BE2C (cell line): ENCODE measurements at regions not wholly inside any gene's neighbourhood (a gene's known extent, or its start where the extent isn't known, plus 50 kb on each side); places are given as distances from the start of the nearest gene placed in this dataset.

Source experiments
- DNase-seq: peaks from one replicate; pipeline ENCODE4 v3.0.0-alpha.2; 2020
- H3K27me3 ChIP-seq: fragments of 250-450 bp; sonication (Bioruptor Pico); 2 replicates; pipeline ENCODE4 v1.5.1; 2020; ENCODE audit warnings: mild to moderate bottlenecking
- H3K36me3 ChIP-seq: fragments of 250-450 bp; sonication (Bioruptor Pico); 2 replicates; pipeline ENCODE4 v1.5.1; 2020; ENCODE audit warnings: mild to moderate bottlenecking
- H3K4me1 ChIP-seq: fragments of 250-450 bp; sonication (Bioruptor Pico); 2 replicates; pipeline ENCODE4 v1.5.1; 2020
- H3K4me3 ChIP-seq: 2 replicates; pipeline ENCODE4 v1.5.1; 2011; ENCODE audit warnings: low read depth, low read length
- H3K9me3 ChIP-seq: fragments of 250-450 bp; sonication (Bioruptor Pico); 2 replicates; pipeline ENCODE4 v1.5.1; 2020
- CTCF ChIP-seq: IDR thresholded peaks from 2 replicates; pipeline ENCODE4 v1.5.1; 2012; ENCODE audit warnings: mild to moderate bottlenecking, low read depth, low read length

GRCh38 chr2:122478771-122479170 is 723.3 kb downstream of the TSN start:
- Histone ChIP-seq H3K4me1 (no peaks in the 10 kb centered on the region), H3K9me3 (no peaks in the 10 kb centered on the region), H3K4me3 (no peak overlapping the region), H3K27me3 (no peaks in the 10 kb centered on the region), H3K36me3 (no peaks in the 10 kb centered on the region)
- no peak for TF ChIP-seq CTCF
- no peak for DNase-seq

- no peaks in the 10 kb centered on the region for H3K27me3 ChIP-seq
- no peaks in the 10 kb centered on the region for H3K36me3 ChIP-seq
- no peaks in the 10 kb centered on the region for H3K9me3 ChIP-seq
- no peaks in the 10 kb centered on the region for H3K4me1 ChIP-seq
- no peak overlapping the region for H3K4me3 ChIP-seq
- TF ChIP-seq CTCF, result no peak
- DNase-seq, result no peak
Observed at GRCh38 chr2:122480501-122481243, 725.2 kb downstream of the TSN start.

- no peak for TF ChIP-seq CTCF
- Histone ChIP-seq H3K4me3 (no peak overlapping the region), H3K9me3 (no peaks in the 10 kb centered on the region), H3K27me3 (no peaks in the 10 kb centered on the region), H3K36me3 (no peaks in the 10 kb centered on the region), H3K4me1 (no peaks in the 10 kb centered on the region)
- DNase-seq, result no peak
Observed at GRCh38 chr2:122481244-122481622, 725.8 kb downstream of the TSN start.

GRCh38 chr2:122481717-122482116 is 726.3 kb downstream of the TSN start:
- Histone ChIP-seq H3K27me3 (no peaks in the 10 kb centered on the region), H3K4me3 (no peak overlapping the region), H3K36me3 (no peaks in the 10 kb centered on the region), H3K4me1 (no peaks in the 10 kb centered on the region), H3K9me3 (no peaks in the 10 kb centered on the region)
- no peak for DNase-seq
- TF ChIP-seq CTCF, result no peak

- Histone ChIP-seq H3K4me3 (no peak overlapping the region), H3K36me3 (no peaks in the 10 kb centered on the region), H3K9me3 (no peaks in the 10 kb centered on the region), H3K4me1 (no peaks in the 10 kb centered on the region), H3K27me3 (no peaks in the 10 kb centered on the region)
- TF ChIP-seq CTCF, result no peak
- DNase-seq, result no peak
Observed at GRCh38 chr2:122486086-122486485, 730.6 kb downstream of the TSN start.

- no peaks in the 10 kb centered on the region for H3K27me3 ChIP-seq
- H3K4me3 ChIP-seq, result no peak overlapping the region
- no peaks in the 10 kb centered on the region for H3K36me3 ChIP-seq
- no peak for TF ChIP-seq CTCF
- no peaks in the 10 kb centered on the region for H3K9me3 ChIP-seq
- no peaks in the 10 kb centered on the region for H3K4me1 ChIP-seq
- DNase-seq, result no peak
Observed at GRCh38 chr2:122486705-122487415, 731.4 kb downstream of the TSN start.
